ENCODE measurements at regions not wholly inside any gene's neighbourhood (a gene's known extent, or its start where the extent isn't known, plus 50 kb on each side); places are given as distances from the start of the nearest gene placed in this dataset.

- no peak for DNase-seq (ENCODE audit: low read depth, low spot score)
- Histone ChIP-seq H3K4me3 (ENCODE audit: low read depth, low read length) (no peak overlapping the region), H3K27ac (ENCODE audit: low read depth, low read length) (no peak overlapping the region), H3K27me3 (ENCODE audit: control insufficient read depth, insufficient read depth, low read length) (no peaks in the 10 kb centered on the region), H3K9me3 (ENCODE audit: control insufficient read depth, insufficient read depth, low read length) (no peaks in the 10 kb centered on the region)
- ChIA-PET CTCF (interaction anchor here (0.6 kb wide), 1 partner anchor 500 kb away, joined by 7 read pairs; no protein-coding TSS in a partner anchor), POLR2A (no interaction called here)
- no peak for TF ChIP-seq CTCF (IDR thresholded peaks at IDR 0.05; ENCODE audit: low read depth, low read length)
Measured at GRCh38 chr20:60446267-60447111, 488.3 kb downstream of the CDH26 start.

GRCh38 chr20:60447703-60448102, 489.5 kb downstream of the CDH26 start:
- ChIA-PET CTCF (no interaction called here), POLR2A (no interaction called here)
- Histone ChIP-seq H3K27me3 (ENCODE audit: control insufficient read depth, insufficient read depth, low read length) (no peaks in the 10 kb centered on the region), H3K27ac (ENCODE audit: low read depth, low read length) (no peak overlapping the region), H3K4me3 (ENCODE audit: low read depth, low read length) (no peak overlapping the region), H3K9me3 (ENCODE audit: control insufficient read depth, insufficient read depth, low read length) (no peaks in the 10 kb centered on the region)
- no peak for TF ChIP-seq CTCF (IDR thresholded peaks at IDR 0.05; ENCODE audit: low read depth, low read length)
- DNase-seq (ENCODE audit: low read depth, low spot score), result no peak

GRCh38 chr20:60453388-60454246, 495.4 kb downstream of the CDH26 start:
- H3K4me3 ChIP-seq (ENCODE audit: low read depth, low read length), result no peak overlapping the region
- no peaks in the 10 kb centered on the region for H3K27me3 ChIP-seq (ENCODE audit: control insufficient read depth, insufficient read depth, low read length)
- H3K27ac ChIP-seq (ENCODE audit: low read depth, low read length), result no peak overlapping the region
- POLR2A ChIA-PET, result no interaction called here
- CTCF ChIA-PET, result no interaction called here
- no peaks in the 10 kb centered on the region for H3K9me3 ChIP-seq (ENCODE audit: control insufficient read depth, insufficient read depth, low read length)
- DNase-seq (ENCODE audit: low read depth, low spot score), result no peak
- TF ChIP-seq CTCF (IDR thresholded peaks at IDR 0.05; ENCODE audit: low read depth, low read length), result peak; percentile 22; the same call in 1 of the 2 replicates

- Histone ChIP-seq H3K27ac (ENCODE audit: low read depth, low read length) (no peak overlapping the region), H3K9me3 (ENCODE audit: control insufficient read depth, insufficient read depth, low read length) (no peaks in the 10 kb centered on the region), H3K27me3 (ENCODE audit: control insufficient read depth, insufficient read depth, low read length) (no peaks in the 10 kb centered on the region), H3K4me3 (ENCODE audit: low read depth, low read length) (no peak overlapping the region)
- ChIA-PET CTCF (no interaction called here), POLR2A (no interaction called here)
- no peak for DNase-seq (ENCODE audit: low read depth, low spot score)
- no peak for TF ChIP-seq CTCF (IDR thresholded peaks at IDR 0.05; ENCODE audit: low read depth, low read length)
Measured at GRCh38 chr20:60454491-60454890, 496.3 kb downstream of the CDH26 start.

GRCh38 chr20:60455272-60455671, 497.0 kb downstream of the CDH26 start:
- Histone ChIP-seq H3K9me3 (ENCODE audit: control insufficient read depth, insufficient read depth, low read length) (no peaks in the 10 kb centered on the region), H3K27me3 (ENCODE audit: control insufficient read depth, insufficient read depth, low read length) (no peaks in the 10 kb centered on the region), H3K4me3 (ENCODE audit: low read depth, low read length) (no peak overlapping the region), H3K27ac (ENCODE audit: low read depth, low read length) (no peak overlapping the region)
- TF ChIP-seq CTCF (IDR thresholded peaks at IDR 0.05; ENCODE audit: low read depth, low read length), result no peak
- DNase-seq (ENCODE audit: low read depth, low spot score), result no peak
- CTCF ChIA-PET, result no interaction called here
- POLR2A ChIA-PET, result no interaction called here

Measured in AG04450 (cell line).